Left renal pelvis (tissue), 4 donors: ENCODE measurements at regions not wholly inside any gene's neighbourhood (a gene's known extent, or its start where the extent isn't known, plus 50 kb on each side); places are given as distances from the start of the nearest gene placed in this dataset.
"Not testable (repeated sequence)": the region's sequence is repeated elsewhere in the genome, so short reads cannot be mapped to it uniquely, and the experiment has no call there.

ENCODE experiments used
- DNase-seq, 4 donors: peaks; one replicate each; pipeline ENCODE4 v3.0.0-alpha.2; 2013; ENCODE audit warnings: low read depth in 4 of 4, low spot score in 3 of 4

- DNase-seq = no peak
Observed at GRCh38 chr4:77305766-77306165, 148.8 kb downstream of the CCNG2 start.

- no peak for DNase-seq
Observed at GRCh38 chr4:77306496-77306895, 149.5 kb downstream of the CCNG2 start.

DNA sequence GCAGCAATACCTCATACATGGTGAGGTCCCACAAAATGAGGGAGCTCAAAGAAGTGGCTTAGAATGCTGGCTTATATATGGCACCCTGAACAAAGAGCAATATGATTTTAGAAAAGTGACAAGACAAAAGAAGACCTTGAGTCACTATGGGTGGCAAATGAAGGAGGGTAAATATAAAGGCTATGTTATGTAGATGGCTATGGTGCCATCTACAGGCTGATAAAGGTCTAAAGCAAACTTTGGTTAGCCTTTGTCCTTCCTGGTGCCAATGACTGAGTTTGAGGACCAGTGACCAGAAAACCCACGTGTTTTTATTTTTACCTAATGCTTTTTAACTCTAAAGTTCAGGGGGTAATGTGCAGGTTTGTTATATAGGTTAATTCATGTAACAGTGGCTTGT is 151.8 kb downstream of the CCNG2 start:
- DNase-seq = peak in 1 of 4 donors; percentile 3

GRCh38 chr4:77309496-77309895 is 152.5 kb downstream of the CCNG2 start:
- DNase-seq = no peak

- DNase-seq = no peak
Observed at GRCh38 chr4:77310931-77311330, 153.9 kb downstream of the CCNG2 start.

DNA sequence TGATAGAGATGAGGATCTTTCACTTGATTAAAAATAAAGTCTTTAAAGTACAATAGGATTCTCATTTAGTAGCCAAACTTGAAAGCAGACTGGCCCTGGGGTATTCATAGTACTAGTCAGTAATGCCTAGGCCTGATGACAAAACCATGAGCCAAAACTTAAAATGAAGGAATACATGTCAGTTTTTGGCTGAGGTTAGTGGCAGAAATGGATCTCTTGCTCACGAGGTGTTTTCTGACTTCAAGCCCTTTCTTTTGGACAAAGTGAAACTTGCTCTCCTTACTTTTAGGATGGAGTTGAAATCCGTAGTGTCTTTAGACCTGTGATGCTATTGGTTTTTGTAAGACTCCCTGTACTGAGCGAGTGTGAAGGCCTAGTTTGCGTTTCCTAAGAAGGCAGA is 157.7 kb downstream of the CCNG2 start:
- no peak for DNase-seq

- no peak for DNase-seq
Observed at GRCh38 chr4:77327151-77327550, 170.1 kb downstream of the CCNG2 start.

GRCh38 chr4:77332696-77333270 is 175.8 kb downstream of the CCNG2 start:
- DNase-seq = no peak

GRCh38 chr4:77336411-77337142 is 179.6 kb downstream of the CCNG2 start:
- no peak for DNase-seq

- no peak for DNase-seq
Observed at GRCh38 chr4:77342170-77342810, 185.3 kb downstream of the CCNG2 start.

DNA sequence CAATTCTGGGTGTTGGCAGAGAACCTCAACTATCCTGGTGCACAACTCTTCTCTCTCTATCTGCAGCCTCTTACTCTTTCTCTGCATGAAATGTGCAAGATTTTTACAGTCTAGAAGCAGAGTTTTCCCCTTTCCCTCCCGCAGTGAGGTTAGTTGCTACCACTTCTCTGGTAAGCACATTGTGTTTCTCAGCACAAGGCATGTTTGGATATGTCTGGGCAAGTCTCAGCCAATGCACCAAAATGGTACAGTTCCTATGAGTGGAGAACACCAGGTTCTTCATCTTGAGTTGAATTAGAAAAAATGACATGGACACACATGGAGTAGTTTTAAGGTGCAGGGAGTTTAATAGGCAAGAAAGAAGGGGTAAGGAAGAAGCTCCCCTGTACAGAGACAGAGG is 187.0 kb downstream of the CCNG2 start:
- DNase-seq = no peak

GRCh38 chr4:77344784-77345183 is 187.8 kb downstream of the CCNG2 start:
- DNase-seq = no peak

DNA sequence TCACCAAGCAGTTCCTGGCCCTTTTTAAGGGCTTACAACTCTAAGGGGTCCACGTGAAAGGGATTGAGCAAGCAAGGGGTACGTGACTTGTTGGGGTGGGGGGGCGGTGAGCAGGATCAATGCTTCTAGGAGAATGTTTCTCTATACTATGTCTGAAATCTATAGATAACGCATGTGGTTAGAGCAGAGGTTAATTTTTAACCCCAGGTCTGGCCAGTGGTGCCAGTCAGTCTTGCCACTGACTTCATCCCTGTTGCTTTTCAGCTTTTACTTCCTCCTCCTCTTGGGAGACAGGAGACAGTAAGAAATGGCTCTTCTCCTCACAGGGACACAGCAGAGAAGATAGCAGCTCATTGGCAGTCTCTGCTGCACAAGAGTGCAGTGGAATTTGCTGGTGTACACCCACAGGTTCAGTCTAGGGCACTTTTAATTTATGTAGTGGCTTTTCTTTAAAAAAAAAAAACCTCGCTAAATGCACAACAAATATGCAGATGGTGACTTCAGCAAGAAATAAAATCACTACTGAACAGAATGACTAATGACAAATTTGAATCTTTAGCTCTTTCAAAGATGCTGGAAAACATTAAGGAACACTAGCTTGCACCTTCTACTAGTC is 190.5 kb downstream of the CCNG2 start:
- DNase-seq = no peak

DNA sequence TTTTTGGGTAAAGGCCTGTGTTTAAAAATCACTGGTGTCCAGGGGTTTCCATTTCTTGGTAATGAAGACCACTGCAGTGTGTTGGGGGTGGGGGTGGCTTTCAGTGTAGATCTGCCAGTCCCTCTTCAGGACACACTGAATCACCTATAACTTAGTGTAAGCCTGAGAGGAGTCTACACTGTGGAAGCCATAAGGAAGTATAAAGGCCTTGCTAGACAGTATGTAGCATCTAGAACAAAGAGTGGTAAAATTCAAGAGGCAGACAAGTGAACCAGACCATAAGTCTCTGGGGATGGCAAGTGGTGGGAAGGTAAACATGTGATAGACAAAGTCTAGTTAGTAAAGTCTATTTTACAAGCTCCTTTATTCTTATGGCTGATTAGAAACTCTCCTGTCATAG is 191.8 kb downstream of the CCNG2 start:
- DNase-seq = no peak

DNA sequence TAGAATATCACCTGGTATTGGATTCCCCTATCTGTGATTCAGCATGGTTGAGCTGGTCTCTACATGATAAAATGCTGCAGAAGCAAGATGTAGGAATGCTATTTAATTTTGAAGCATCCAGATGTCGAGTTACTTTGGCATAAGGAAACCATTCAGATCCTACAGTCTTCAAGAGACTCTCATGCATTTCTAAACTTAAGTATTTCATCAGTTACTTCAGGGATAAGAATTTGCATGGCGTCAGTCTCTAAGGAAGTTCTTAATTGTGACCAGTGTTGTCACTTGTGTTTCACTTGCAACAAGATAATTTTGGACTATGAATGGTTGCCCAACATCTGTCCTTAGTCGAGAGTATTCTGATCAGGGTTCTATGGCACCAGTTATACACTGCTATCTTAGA is 192.4 kb downstream of the CCNG2 start:
- DNase-seq = no peak

DNA sequence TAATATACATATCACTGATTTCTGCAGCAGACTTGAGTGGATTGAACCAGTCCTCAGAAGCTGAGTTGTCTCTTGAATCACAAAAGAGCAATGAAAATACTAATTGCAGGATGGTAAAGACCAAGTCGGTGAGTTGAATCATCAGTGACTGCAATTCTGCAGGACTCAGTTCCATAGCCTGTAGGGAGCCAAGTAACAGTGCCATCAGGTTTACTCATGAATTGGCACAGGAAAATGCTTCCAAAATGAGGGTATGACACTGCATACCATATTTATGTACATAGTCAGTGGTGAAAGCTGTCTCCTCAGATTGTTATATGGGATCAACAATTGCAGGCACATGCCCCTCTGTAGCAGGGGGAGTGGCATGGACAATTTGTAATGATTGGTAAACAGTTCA is 192.8 kb downstream of the CCNG2 start:
- no peak for DNase-seq

DNA sequence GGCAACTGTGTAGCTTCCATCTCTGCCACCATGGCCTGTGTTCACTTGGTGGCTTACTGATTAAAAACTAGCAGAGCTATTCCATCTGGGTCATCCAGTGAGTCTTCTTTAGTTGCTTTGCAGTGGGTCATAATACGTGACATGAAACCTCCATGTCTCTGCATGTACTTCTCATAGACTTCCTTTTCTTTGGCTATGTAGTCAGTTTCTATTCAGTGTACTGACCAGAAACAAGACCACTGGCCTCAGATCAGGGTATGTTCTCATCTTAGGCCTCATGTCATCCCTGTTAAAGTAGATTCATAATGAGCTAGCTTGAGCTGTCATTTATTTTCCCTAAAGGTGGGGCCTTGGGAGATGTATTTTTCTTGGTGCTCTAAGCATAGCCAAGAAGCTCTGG is 195.2 kb downstream of the CCNG2 start:
- DNase-seq = no peak

GRCh38 chr4:77353724-77354315 is 196.8 kb downstream of the CCNG2 start:
- not testable (repeated sequence) for DNase-seq

DNA sequence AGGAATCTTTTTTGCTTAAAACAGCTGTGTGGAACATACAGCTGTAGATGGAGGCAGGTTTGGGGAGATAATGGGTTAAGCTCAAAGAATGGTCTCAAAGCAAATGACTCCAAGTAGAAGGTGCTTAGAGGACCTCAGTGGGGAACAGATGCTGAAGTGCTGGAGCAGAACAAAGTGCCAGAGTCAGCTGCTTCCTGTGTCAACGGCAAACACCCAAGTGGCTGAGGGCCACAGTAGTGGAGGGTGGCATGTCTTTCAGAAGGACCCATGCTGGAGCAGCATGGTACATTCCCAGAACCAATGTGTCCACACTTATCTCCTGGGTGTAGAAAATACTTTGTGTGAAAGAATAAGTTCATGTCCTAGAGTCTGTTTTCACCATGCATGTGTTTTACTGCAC is 197.5 kb downstream of the CCNG2 start:
- DNase-seq = no peak

GRCh38 chr4:77355731-77356130 is 198.7 kb downstream of the CCNG2 start:
- DNase-seq = no peak

- peak in 3 of 4 donors; percentile 12 to 27 (median 12) for DNase-seq
Observed at GRCh38 chr4:77358315-77358928, 201.4 kb downstream of the CCNG2 start.
